ENCODE measurements at regions not wholly inside any gene's neighbourhood (a gene's known extent, or its start where the extent isn't known, plus 50 kb on each side); places are given as distances from the start of the nearest gene placed in this dataset.

- CTCF ChIA-PET: no interaction called here
These were observed 1994.5 kb upstream of the FLRT2 start for GRCh38 chr14:83535444-83535843.

GRCh38 chr14:83541147-83541546 lies 1988.8 kb upstream of the FLRT2 start:
- H3K9me3 Mint-ChIP-seq (ENCODE audit: low read depth): peaks cover 15% of the 10 kb centered on the region
- no peaks in the 10 kb centered on the region for H3K4me1 Mint-ChIP-seq
- H3K4me3 Mint-ChIP-seq: no peak overlapping the region
- H3K27ac Mint-ChIP-seq: no peak overlapping the region
- H3K36me3 Mint-ChIP-seq: no peaks in the 10 kb centered on the region
- no peak for ATAC-seq
- DNase-seq: no peak
- no peaks in the 10 kb centered on the region for H3K27me3 Mint-ChIP-seq
- CTCF ChIA-PET: no interaction called here

More at GRCh38 chr14:83535444-83535843, 1994.5 kb upstream of the FLRT2 start:
- Mint-ChIP-seq H3K4me3 (no peak overlapping the region), H3K9me3 (ENCODE audit: low read depth) (peaks cover 10% of the 10 kb centered on the region), H3K36me3 (no peaks in the 10 kb centered on the region), H3K4me1 (no peaks in the 10 kb centered on the region), H3K27ac (no peak overlapping the region), H3K27me3 (no peaks in the 10 kb centered on the region)
- no peak for ATAC-seq
- DNase-seq: no peak

- Mint-ChIP-seq H3K27ac (no peak overlapping the region), H3K4me3 (no peak overlapping the region), H3K4me1 (no peaks in the 10 kb centered on the region), H3K36me3 (no peaks in the 10 kb centered on the region), H3K27me3 (no peaks in the 10 kb centered on the region), H3K9me3 (ENCODE audit: low read depth) (peaks cover 13% of the 10 kb centered on the region)
- no peak for ATAC-seq
- CTCF ChIA-PET: no interaction called here
- DNase-seq: no peak
These were observed 1981.7 kb upstream of the FLRT2 start for GRCh38 chr14:83548061-83548839.

- no peak overlapping the region for H3K27ac Mint-ChIP-seq
- peaks cover 5% of the 10 kb centered on the region for H3K9me3 Mint-ChIP-seq (ENCODE audit: low read depth)
- H3K4me3 Mint-ChIP-seq: no peak overlapping the region
- ATAC-seq (no peak), DNase-seq (no peak)
- H3K27me3 Mint-ChIP-seq: no peaks in the 10 kb centered on the region
- H3K4me1 Mint-ChIP-seq: no peaks in the 10 kb centered on the region
- no peaks in the 10 kb centered on the region for H3K36me3 Mint-ChIP-seq
- CTCF ChIA-PET: no interaction called here
These were observed 1973.9 kb upstream of the FLRT2 start for GRCh38 chr14:83556065-83556464.

GRCh38 chr14:83556746-83557453 lies 1973.0 kb upstream of the FLRT2 start:
- no peak overlapping the region for H3K4me3 Mint-ChIP-seq
- H3K36me3 Mint-ChIP-seq: no peaks in the 10 kb centered on the region
- CTCF ChIA-PET: no interaction called here

GRCh38 chr14:83558946-83559345 lies 1971.0 kb upstream of the FLRT2 start:
- Mint-ChIP-seq H3K9me3 (ENCODE audit: low read depth) (peaks cover 3% of the 10 kb centered on the region), H3K27ac (no peak overlapping the region), H3K4me1 (no peaks in the 10 kb centered on the region), H3K36me3 (no peaks in the 10 kb centered on the region), H3K4me3 (no peak overlapping the region), H3K27me3 (no peaks in the 10 kb centered on the region)
- CTCF ChIA-PET: no interaction called here
- ATAC-seq: no peak
- no peak for DNase-seq

More at GRCh38 chr14:83556746-83557453, 1973.0 kb upstream of the FLRT2 start:
- Mint-ChIP-seq H3K27ac (no peak overlapping the region), H3K4me1 (no peaks in the 10 kb centered on the region), H3K9me3 (ENCODE audit: low read depth) (peaks cover 5% of the 10 kb centered on the region), H3K27me3 (no peaks in the 10 kb centered on the region)
- no peak for DNase-seq
- ATAC-seq: no peak

GRCh38 chr14:83559721-83560120 lies 1970.2 kb upstream of the FLRT2 start:
- no peak overlapping the region for H3K27ac Mint-ChIP-seq
- no peak for ATAC-seq
- no peaks in the 10 kb centered on the region for H3K27me3 Mint-ChIP-seq
- H3K4me3 Mint-ChIP-seq: no peak overlapping the region
- DNase-seq: no peak
- peaks cover 2% of the 10 kb centered on the region for H3K9me3 Mint-ChIP-seq (ENCODE audit: low read depth)
- no peaks in the 10 kb centered on the region for H3K36me3 Mint-ChIP-seq
- CTCF ChIA-PET: no interaction called here
- H3K4me1 Mint-ChIP-seq: no peaks in the 10 kb centered on the region

GRCh38 chr14:83561261-83561660 lies 1968.7 kb upstream of the FLRT2 start:
- no peaks in the 10 kb centered on the region for H3K36me3 Mint-ChIP-seq
- no peak overlapping the region for H3K4me3 Mint-ChIP-seq
- CTCF ChIA-PET: interaction anchor here (0.6 kb wide), 1 partner anchor 614 kb away, joined by 3 read pairs; no protein-coding TSS in a partner anchor
- no peaks in the 10 kb centered on the region for H3K27me3 Mint-ChIP-seq
- no peaks in the 10 kb centered on the region for H3K4me1 Mint-ChIP-seq
- H3K27ac Mint-ChIP-seq: no peak overlapping the region
- ATAC-seq (no peak), DNase-seq (no peak)
- H3K9me3 Mint-ChIP-seq (ENCODE audit: low read depth): peaks cover 5% of the 10 kb centered on the region

- ATAC-seq (no peak), DNase-seq (no peak)
- peaks cover 5% of the 10 kb centered on the region for H3K9me3 Mint-ChIP-seq (ENCODE audit: low read depth)
- H3K4me1 Mint-ChIP-seq: no peaks in the 10 kb centered on the region
- H3K36me3 Mint-ChIP-seq: no peaks in the 10 kb centered on the region
- CTCF ChIA-PET: no interaction called here
- H3K4me3 Mint-ChIP-seq: no peak overlapping the region
- H3K27ac Mint-ChIP-seq: no peak overlapping the region
- H3K27me3 Mint-ChIP-seq: no peaks in the 10 kb centered on the region
These were observed 1963.4 kb upstream of the FLRT2 start for GRCh38 chr14:83566567-83566966.

GRCh38 chr14:83568141-83568540 lies 1961.8 kb upstream of the FLRT2 start:
- Mint-ChIP-seq H3K4me1 (no peaks in the 10 kb centered on the region), H3K27me3 (no peaks in the 10 kb centered on the region), H3K27ac (no peak overlapping the region), H3K9me3 (ENCODE audit: low read depth) (peaks cover 5% of the 10 kb centered on the region), H3K4me3 (no peak overlapping the region), H3K36me3 (no peaks in the 10 kb centered on the region)
- CTCF ChIA-PET: no interaction called here
- ATAC-seq (no peak), DNase-seq (no peak)

- ATAC-seq (no peak), DNase-seq (no peak)
- Mint-ChIP-seq H3K36me3 (no peaks in the 10 kb centered on the region), H3K4me3 (no peak overlapping the region), H3K4me1 (no peaks in the 10 kb centered on the region), H3K9me3 (ENCODE audit: low read depth) (peaks cover 17% of the 10 kb centered on the region), H3K27ac (no peak overlapping the region), H3K27me3 (no peaks in the 10 kb centered on the region)
- CTCF ChIA-PET: no interaction called here
These were observed 1954.6 kb upstream of the FLRT2 start for GRCh38 chr14:83575301-83575700.

- peaks cover 10% of the 10 kb centered on the region for H3K9me3 Mint-ChIP-seq (ENCODE audit: low read depth)
- no peaks in the 10 kb centered on the region for H3K4me1 Mint-ChIP-seq
- DNase-seq (no peak), ATAC-seq (no peak)
- no peak overlapping the region for H3K27ac Mint-ChIP-seq
- CTCF ChIA-PET: no interaction called here
- H3K4me3 Mint-ChIP-seq: no peak overlapping the region
- no peaks in the 10 kb centered on the region for H3K27me3 Mint-ChIP-seq
- no peaks in the 10 kb centered on the region for H3K36me3 Mint-ChIP-seq
These were observed 1946.7 kb upstream of the FLRT2 start for GRCh38 chr14:83583201-83583600.

- CTCF ChIA-PET: no interaction called here
- Mint-ChIP-seq H3K4me1 (no peaks in the 10 kb centered on the region), H3K9me3 (ENCODE audit: low read depth) (peaks cover 16% of the 10 kb centered on the region), H3K36me3 (no peaks in the 10 kb centered on the region), H3K27me3 (no peaks in the 10 kb centered on the region), H3K27ac (no peak overlapping the region), H3K4me3 (no peak overlapping the region)
- no peak for ATAC-seq
- no peak for DNase-seq
These were observed 1935.1 kb upstream of the FLRT2 start for GRCh38 chr14:83594874-83595273.

- CTCF ChIA-PET: no interaction called here
- no peak for ATAC-seq
- H3K9me3 Mint-ChIP-seq (ENCODE audit: low read depth): peaks cover 15% of the 10 kb centered on the region
These were observed 1922.3 kb upstream of the FLRT2 start for GRCh38 chr14:83607682-83608081.

More at GRCh38 chr14:83607682-83608081, 1922.3 kb upstream of the FLRT2 start:
- Mint-ChIP-seq H3K4me3 (no peak overlapping the region), H3K27me3 (no peaks in the 10 kb centered on the region), H3K27ac (no peak overlapping the region), H3K4me1 (no peaks in the 10 kb centered on the region), H3K36me3 (no peaks in the 10 kb centered on the region)
- DNase-seq: no peak

Data from activated CD8-positive, alpha-beta memory T cell treated with anti-CD3 and anti-CD28 coated beads, Interleukin-2, amount 10 ng/mL, durations not matched to agents 7 days and 5 days (primary cell).